ENCODE measurements at regions not wholly inside any gene's neighbourhood (a gene's known extent, or its start where the extent isn't known, plus 50 kb on each side); places are given as distances from the start of the nearest gene placed in this dataset.

GRCh38 chr12:102757882-102758226, 159.2 kb downstream of the PAH start:
- no TSS peak for BruUV-seq (replicated peaks)
- Histone ChIP-seq H3K36me3 (ENCODE audit: control insufficient read depth in 2 of 2, extremely low read depth in 1 of 2, insufficient read depth in 2 of 2, low read length in 2 of 2) (no peaks in the 10 kb centered on the region), H3K9ac (replicated peaks; ENCODE audit: extremely low read depth, insufficient read depth, low read length) (no peak overlapping the region), H3K9me1 (replicated peaks; ENCODE audit: control insufficient read depth, extremely low read depth, insufficient read depth, low read length) (no peaks in the 10 kb centered on the region), H2AFZ (ENCODE audit: low read depth, low read length) (no peak overlapping the region), H3K27ac (ENCODE audit: insufficient read depth, low read depth, low read length) (no peak overlapping the region), H4K20me1 (replicated peaks; ENCODE audit: control insufficient read depth, extremely low read depth, insufficient read depth, low read length) (no peaks in the 10 kb centered on the region), H3K27me3 (ENCODE audit: control insufficient read depth in 2 of 2, insufficient read depth in 2 of 2, low read length in 2 of 2) (no peaks in the 10 kb centered on the region), H3K9me3 (replicated peaks; ENCODE audit: control insufficient read depth, insufficient read depth, low read length) (no peaks in the 10 kb centered on the region), H3K4me3 (replicated peaks in 1 of 3; ENCODE audit: insufficient read depth in 1 of 3, low read depth in 1 of 3, low read length in 3 of 3) (no peak overlapping the region), H3K79me2 (ENCODE audit: control insufficient read depth, insufficient read depth, low read length) (no peaks in the 10 kb centered on the region), H3K4me2 (ENCODE audit: insufficient read depth, low read length) (no peak overlapping the region), H3K4me1 (ENCODE audit: control insufficient read depth, extremely low read depth, insufficient read depth, low read length) (no peaks in the 10 kb centered on the region)
- intact Hi-C loops (cut with micrococcal nuclease), result no loop called here
- ChIA-PET CTCF (no interaction called here), POLR2A (no interaction called here)
- dilution Hi-C loops (cut with MboI; ENCODE audit: extremely low pct_ligation_motif_present, low sequenced_read_pairs), result no loop called here
- no peak for DNase-seq (ENCODE audit: low read depth, low spot score)
- no peak for TF ChIP-seq CTCF (IDR thresholded peaks at IDR 0.05; ENCODE audit: extremely low read depth in 1 of 2, insufficient read depth in 1 of 2, low read depth in 1 of 2, low read length in 2 of 2)
- TF ChIP-seq POLR2A (IDR thresholded peaks at IDR 0.05; ENCODE audit: low read depth, low read length), result no peak
- TF ChIP-seq FOS (IDR thresholded peaks at IDR 0.05; ENCODE audit: borderline replicate concordance, insufficient read depth, low read length), result no peak
- TF ChIP-seq EZH2 (IDR thresholded peaks at IDR 0.05; ENCODE audit: borderline replicate concordance, low read depth, low read length, severe bottlenecking), result no peak
- TF ChIP-seq GATA2 (IDR thresholded peaks at IDR 0.05; ENCODE audit: insufficient read depth, insufficient read length, low read depth, low read length), result no peak
- no peak for TF ChIP-seq MAX (IDR thresholded peaks at IDR 0.05; ENCODE audit: insufficient read depth, insufficient read length)
- no peak for TF ChIP-seq POLR2AphosphoS5 (IDR thresholded peaks at IDR 0.05; ENCODE audit: insufficient read depth, low read depth, low read length)
- no peak for TF ChIP-seq JUN (IDR thresholded peaks at IDR 0.05; ENCODE audit: borderline replicate concordance, insufficient read depth, insufficient read length, low read depth)
- TF ChIP-seq MYC (IDR thresholded peaks at IDR 0.05; ENCODE audit: low read depth, low read length), result no peak
- no peak for FAIRE-seq

Measured in endothelial cell of umbilical vein (primary cell).